ENCODE measurements at regions not wholly inside any gene's neighbourhood (a gene's known extent, or its start where the extent isn't known, plus 50 kb on each side); places are given as distances from the start of the nearest gene placed in this dataset.

DNA sequence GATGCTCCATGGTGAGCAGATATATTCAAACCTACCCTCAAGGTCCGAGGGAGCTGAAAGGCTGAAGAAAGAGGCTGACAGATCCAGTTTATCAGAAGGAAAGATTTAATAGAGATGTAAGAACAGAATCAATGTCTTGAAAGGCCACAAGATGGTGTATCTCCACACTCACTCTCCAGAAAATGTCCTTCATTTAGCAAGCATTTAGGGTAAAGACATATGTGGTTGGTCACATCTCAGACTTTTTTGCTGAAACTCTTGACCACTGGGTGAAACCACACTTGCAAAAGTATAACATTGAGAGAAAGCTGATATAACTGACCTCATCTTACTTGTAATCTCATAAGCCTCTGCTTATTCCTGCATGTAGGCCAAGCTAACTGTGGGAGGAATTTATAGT, 745.8 kb upstream of the GALNTL6 start:
- DNase-seq (ENCODE audit: extremely low spot score) = no peak
- TF ChIP-seq, protein P1, sequence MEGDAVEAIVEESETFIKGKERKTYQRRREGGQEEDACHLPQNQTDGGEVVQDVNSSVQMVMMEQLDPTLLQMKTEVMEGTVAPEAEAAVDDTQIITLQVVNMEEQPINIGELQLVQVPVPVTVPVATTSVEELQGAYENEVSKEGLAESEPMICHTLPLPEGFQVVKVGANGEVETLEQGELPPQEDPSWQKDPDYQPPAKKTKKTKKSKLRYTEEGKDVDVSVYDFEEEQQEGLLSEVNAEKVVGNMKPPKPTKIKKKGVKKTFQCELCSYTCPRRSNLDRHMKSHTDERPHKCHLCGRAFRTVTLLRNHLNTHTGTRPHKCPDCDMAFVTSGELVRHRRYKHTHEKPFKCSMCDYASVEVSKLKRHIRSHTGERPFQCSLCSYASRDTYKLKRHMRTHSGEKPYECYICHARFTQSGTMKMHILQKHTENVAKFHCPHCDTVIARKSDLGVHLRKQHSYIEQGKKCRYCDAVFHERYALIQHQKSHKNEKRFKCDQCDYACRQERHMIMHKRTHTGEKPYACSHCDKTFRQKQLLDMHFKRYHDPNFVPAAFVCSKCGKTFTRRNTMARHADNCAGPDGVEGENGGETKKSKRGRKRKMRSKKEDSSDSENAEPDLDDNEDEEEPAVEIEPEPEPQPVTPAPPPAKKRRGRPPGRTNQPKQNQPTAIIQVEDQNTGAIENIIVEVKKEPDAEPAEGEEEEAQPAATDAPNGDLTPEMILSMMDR (IDR thresholded peaks at IDR 0.05; ENCODE audit: control extremely low read depth, extremely low read depth, low read depth, missing control alignments) = no peak
- POLR2A ChIA-PET = no interaction called here
- CTCF ChIA-PET = interaction anchor here (1.3 to 1.5 kb wide), 2 partner anchors 9 to 10 kb away, joined by 4 to 5 read pairs; no protein-coding TSS in a partner anchor

DNA sequence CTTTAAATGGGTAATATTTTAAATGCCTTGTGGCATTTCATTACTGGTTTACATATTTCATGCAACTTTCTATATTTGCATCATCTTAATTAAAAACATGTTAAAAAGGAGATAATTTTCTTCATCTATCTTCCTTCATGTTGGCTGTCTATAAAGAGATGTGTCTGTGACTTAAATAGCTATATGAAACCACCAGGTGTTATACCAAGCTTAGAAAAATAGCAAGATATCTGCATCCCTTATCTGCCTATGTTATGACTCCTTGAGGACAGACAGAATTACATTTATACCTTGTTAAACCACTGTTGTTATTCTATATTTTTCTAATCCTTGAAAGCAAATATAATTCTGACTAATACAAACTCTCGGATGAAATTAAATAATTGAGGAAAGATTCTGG, 763.8 kb upstream of the GALNTL6 start:
- ChIA-PET POLR2A (no interaction called here), CTCF (no interaction called here)
- TF ChIP-seq, protein P1 (IDR thresholded peaks at IDR 0.05; ENCODE audit: control extremely low read depth, extremely low read depth, low read depth, missing control alignments) = no peak
- no peak for DNase-seq (ENCODE audit: extremely low spot score)

GRCh38 chr4:171042989-171043524, 770.1 kb upstream of the GALNTL6 start:
- ChIA-PET POLR2A (no interaction called here), CTCF (interaction anchor here (1.5 kb wide), 1 partner anchor 20 kb away, joined by 4 read pairs; no protein-coding TSS in a partner anchor)
- TF ChIP-seq, protein P1 (IDR thresholded peaks at IDR 0.05; ENCODE audit: control extremely low read depth, extremely low read depth, low read depth, missing control alignments) = no peak
- DNase-seq (ENCODE audit: extremely low spot score) = no peak

- no peak for DNase-seq (ENCODE audit: extremely low spot score)
- ChIA-PET POLR2A (no interaction called here), CTCF (no interaction called here)
- TF ChIP-seq, protein P1 (IDR thresholded peaks at IDR 0.05; ENCODE audit: control extremely low read depth, extremely low read depth, low read depth, missing control alignments) = no peak
Measured at GRCh38 chr4:171035909-171036308, 777.3 kb upstream of the GALNTL6 start.

DNA sequence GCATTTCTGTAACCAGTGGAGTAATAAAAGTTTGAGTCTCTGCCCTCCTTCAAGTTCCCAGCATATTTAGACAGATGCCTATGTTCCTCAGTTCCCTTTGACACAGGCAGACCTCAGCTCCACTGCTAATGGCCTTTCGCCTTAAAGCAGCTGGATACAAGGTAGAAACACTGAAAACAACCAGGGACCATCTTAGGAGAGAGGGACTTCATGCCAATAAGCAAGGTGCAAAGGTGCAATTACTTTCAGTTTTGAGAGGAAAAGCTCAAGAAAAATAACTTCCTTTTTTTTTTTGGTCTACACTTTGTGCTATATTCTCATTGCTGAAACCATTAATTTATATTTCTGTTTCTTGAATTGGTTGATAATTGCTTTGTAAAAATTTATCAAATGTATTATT, 781.9 kb upstream of the GALNTL6 start:
- TF ChIP-seq, protein P1 (IDR thresholded peaks at IDR 0.05; ENCODE audit: control extremely low read depth, extremely low read depth, low read depth, missing control alignments) = no peak
- DNase-seq (ENCODE audit: extremely low spot score) = no peak
- CTCF ChIA-PET = interaction anchor here (1.0 kb wide), 1 partner anchor 86 kb away, joined by 3 read pairs; no protein-coding TSS in a partner anchor
- POLR2A ChIA-PET = no interaction called here

DNA sequence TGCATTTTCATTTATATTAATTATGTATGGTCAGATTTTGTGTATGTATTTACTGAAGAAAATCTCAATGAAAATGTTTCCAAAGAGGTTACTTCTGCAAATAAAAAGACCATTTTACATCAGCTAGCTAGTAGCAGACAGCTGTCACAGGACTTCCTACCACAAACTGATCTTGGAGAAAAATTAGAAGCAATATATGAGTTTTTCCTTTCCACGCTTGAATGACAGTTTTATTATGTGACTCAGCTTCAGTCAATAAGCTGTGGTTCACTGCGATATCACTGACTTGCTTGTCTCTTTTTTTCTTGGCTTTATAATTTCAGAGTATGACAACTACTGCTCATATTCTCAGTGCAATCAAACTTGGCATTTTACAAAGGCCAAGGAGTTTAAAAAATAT, 787.4 kb upstream of the GALNTL6 start:
- DNase-seq (ENCODE audit: extremely low spot score) = no peak
- CTCF ChIA-PET = interaction anchor here (1.7 kb wide), 1 partner anchor 35 kb away, joined by 5 read pairs; no protein-coding TSS in a partner anchor
- POLR2A ChIA-PET = no interaction called here
- TF ChIP-seq, protein P1 (IDR thresholded peaks at IDR 0.05; ENCODE audit: control extremely low read depth, extremely low read depth, low read depth, missing control alignments) = no peak

Measured in GM10248 (cell line).